ENCODE measurements at regions not wholly inside any gene's neighbourhood (a gene's known extent, or its start where the extent isn't known, plus 50 kb on each side); places are given as distances from the start of the nearest gene placed in this dataset.

- Histone ChIP-seq H3K9me3 (replicated peaks; ENCODE audit: control insufficient read depth, insufficient read depth, low read length) (no peaks in the 10 kb centered on the region), H3K36me3 (ENCODE audit: control insufficient read depth in 2 of 2, insufficient read depth in 2 of 2, low read length in 1 of 2) (no peaks in the 10 kb centered on the region), H3K27ac (ENCODE audit: control insufficient read depth, insufficient read depth) (no peak overlapping the region), H3K79me2 (ENCODE audit: control insufficient read depth, insufficient read depth, low read length) (no peaks in the 10 kb centered on the region), H4K20me1 (ENCODE audit: control insufficient read depth, insufficient read depth) (no peaks in the 10 kb centered on the region), H3K4me2 (ENCODE audit: control insufficient read depth, insufficient read depth) (no peak overlapping the region), H3K4me3 (no peak overlapping the region), H3K27me3 (replicated peaks in 1 of 2; ENCODE audit: control insufficient read depth in 2 of 2, insufficient read depth in 2 of 2, low read length in 1 of 2) (no peaks in the 10 kb centered on the region), H2AFZ (ENCODE audit: control insufficient read depth, low read depth, low read length) (no peak overlapping the region), H3K9ac (ENCODE audit: control insufficient read depth, insufficient read depth, low read length) (no peak overlapping the region), H3K4me1 (ENCODE audit: control insufficient read depth, insufficient read depth, low read length) (no peaks in the 10 kb centered on the region)
- DNase-seq (ENCODE audit: low read depth, low spot score) (no peak), ATAC-seq (no peak), FAIRE-seq (no peak)
- SMC1A ChIA-PET (ENCODE audit: uncharacterized antibody, unreplicated experiment) = no interaction called here
- 69% methylated on average over 2 of the region's 2 CpGs for WGBS (ENCODE audit: insufficient coverage, insufficient replicate concordance, low lambda C conversion rate, missing lambda C conversion rate)
- BruUV-seq (replicated peaks) = no TSS peak
- RAD21 ChIA-PET (ENCODE audit: unreplicated experiment) = interaction anchor here (0.6 kb wide), 1 partner anchor 21 kb away, joined by 3 read pairs; no protein-coding TSS in a partner anchor
- intact Hi-C loops (cut with micrococcal nuclease; ENCODE audit: unreplicated experiment) = no loop called here
- TF ChIP-seq JUNB (IDR thresholded peaks at IDR 0.05) = no peak
- TF ChIP-seq STAT1 (conservative IDR thresholded peaks at IDR 0.05) = no peak
- no peak for TF ChIP-seq ZNF622 (IDR thresholded peaks at IDR 0.05)
- TF ChIP-seq TARDBP (IDR thresholded peaks at IDR 0.05; ENCODE audit: borderline replicate concordance) = no peak
- no peak for TF ChIP-seq YY1 (IDR thresholded peaks at IDR 0.05; ENCODE audit: low read depth, low read length)
- no peak for TF ChIP-seq ATF7 (IDR thresholded peaks at IDR 0.05; ENCODE audit: low read depth)
- TF ChIP-seq POLR2AphosphoS5 (IDR thresholded peaks at IDR 0.05; ENCODE audit: low read length) = no peak
- TF ChIP-seq NR2C1 (IDR thresholded peaks at IDR 0.05) = no peak
- TF ChIP-seq KLF5 (IDR thresholded peaks at IDR 0.05; ENCODE audit: partially characterized antibody) = no peak
- TF ChIP-seq ZBTB4 (CRISPR knock-in tag; IDR thresholded peaks at IDR 0.05) = no peak
- TF ChIP-seq ATF3 (IDR thresholded peaks at IDR 0.05; ENCODE audit: borderline replicate concordance, extremely low read depth, low read depth, low read length) = no peak
- TF ChIP-seq NFXL1 (IDR thresholded peaks at IDR 0.05; ENCODE audit: borderline replicate concordance) = no peak
- TF ChIP-seq ZNF217 (IDR thresholded peaks at IDR 0.05) = no peak
- in situ Hi-C loops (cut with MboI) = no loop called here
- POLR2A ChIA-PET = no interaction called here
- CTCF ChIA-PET = no interaction called here
Observed at GRCh38 chr15:36133742-36134141, 445.7 kb upstream of the CDIN1 start.

Measured in GM12878 (cell line).